ENCODE measurements at regions not wholly inside any gene's neighbourhood (a gene's known extent, or its start where the extent isn't known, plus 50 kb on each side); places are given as distances from the start of the nearest gene placed in this dataset.
"Not testable (repeated sequence)": the region's sequence is repeated elsewhere in the genome, so short reads cannot be mapped to it uniquely, and the experiment has no call there.

DNA sequence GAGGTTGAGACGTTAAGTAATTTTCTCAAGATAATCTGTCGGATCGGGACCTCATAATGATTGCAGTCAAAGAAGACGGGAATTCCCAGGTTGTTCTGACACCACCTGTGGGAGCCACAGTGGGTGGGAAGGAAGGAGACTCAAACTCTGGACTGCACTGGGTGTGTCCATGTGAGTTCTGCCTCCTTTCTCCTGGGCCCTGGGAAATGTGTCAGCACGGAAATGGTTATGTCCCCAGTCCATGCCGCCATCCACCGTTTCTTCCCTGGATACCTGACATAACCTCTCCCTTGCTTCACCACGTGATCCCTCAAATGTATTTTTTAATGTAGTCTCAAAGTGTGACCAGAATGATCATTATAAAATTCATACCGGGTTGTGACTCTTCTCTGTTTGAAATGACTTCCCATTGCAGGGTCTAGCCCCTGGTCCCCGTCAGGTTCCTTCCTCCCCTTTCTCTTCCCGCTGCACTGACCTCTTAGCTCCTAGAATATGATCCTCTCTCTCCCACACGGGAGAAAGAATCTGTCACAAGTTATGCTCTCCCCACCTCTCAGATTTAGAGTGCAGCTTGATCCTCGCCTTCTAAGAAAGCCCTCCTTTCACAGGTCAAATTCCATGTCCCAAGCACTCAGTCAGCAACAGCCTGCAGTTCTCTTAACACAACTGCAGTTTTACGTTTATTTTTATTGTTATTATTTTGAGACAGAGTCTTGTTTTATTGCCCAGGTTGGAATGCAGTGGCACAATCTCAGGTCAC is 820.0 kb upstream of the EEF2KMT start:
- TF ChIP-seq CTCF (IDR thresholded peaks at IDR 0.05) (no peak), POLR2AphosphoS5 (IDR thresholded peaks at IDR 0.05; ENCODE audit: insufficient read depth in 1 of 2, low read depth in 1 of 2) (no peak), POLR2A (IDR thresholded peaks at IDR 0.05) (no peak)
- H3K4me3 ChIP-seq: no peak overlapping the region
- intact Hi-C loops (cut with DNase I): loop anchor here (5.0 kb wide), 1 partner anchor 1070 kb away; no protein-coding TSS in a partner anchor
- H3K27ac ChIP-seq: no peak overlapping the region
- H3K4me1 ChIP-seq: no peaks in the 10 kb centered on the region
- no peaks in the 10 kb centered on the region for H3K36me3 ChIP-seq
- no peaks in the 10 kb centered on the region for H3K9me3 ChIP-seq
- DNase-seq (ENCODE audit: extremely low spot score in 2 of 2): no peak
- no peaks in the 10 kb centered on the region for H3K27me3 ChIP-seq

DNA sequence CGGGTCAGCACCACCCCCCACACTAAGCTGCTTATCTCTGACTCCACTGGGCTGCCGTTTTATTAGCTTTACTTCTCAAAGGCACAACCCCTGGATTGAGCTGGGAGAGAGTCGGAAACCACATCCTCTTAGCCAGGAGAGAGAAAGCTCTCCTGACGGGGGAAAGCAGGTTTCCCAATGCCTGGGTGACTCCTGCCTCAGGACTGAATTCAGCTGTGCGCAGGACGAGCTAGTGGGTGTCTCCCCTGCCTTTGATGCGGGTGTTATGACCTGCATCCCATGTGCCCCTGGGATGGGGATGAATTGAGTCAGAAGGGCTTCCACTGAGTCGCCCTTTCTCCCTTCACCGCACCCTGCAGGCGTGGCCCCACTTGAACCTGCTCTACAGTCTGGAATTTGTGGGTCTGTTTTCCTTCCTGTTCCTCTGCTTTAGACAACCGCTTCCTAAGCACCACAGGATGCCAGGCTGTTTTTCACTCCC is 819.2 kb upstream of the EEF2KMT start:
- no peaks in the 10 kb centered on the region for H3K36me3 ChIP-seq
- H3K4me3 ChIP-seq: no peak overlapping the region
- intact Hi-C loops (cut with DNase I): loop anchor here (5.0 kb wide), 1 partner anchor 1071 kb away; no protein-coding TSS in a partner anchor
- H3K27me3 ChIP-seq: no peaks in the 10 kb centered on the region
- no peak overlapping the region for H3K27ac ChIP-seq
- no peaks in the 10 kb centered on the region for H3K4me1 ChIP-seq
- no peaks in the 10 kb centered on the region for H3K9me3 ChIP-seq
- no peak for TF ChIP-seq POLR2A (IDR thresholded peaks at IDR 0.05)
- no peak for DNase-seq (ENCODE audit: extremely low spot score in 2 of 2)

DNA sequence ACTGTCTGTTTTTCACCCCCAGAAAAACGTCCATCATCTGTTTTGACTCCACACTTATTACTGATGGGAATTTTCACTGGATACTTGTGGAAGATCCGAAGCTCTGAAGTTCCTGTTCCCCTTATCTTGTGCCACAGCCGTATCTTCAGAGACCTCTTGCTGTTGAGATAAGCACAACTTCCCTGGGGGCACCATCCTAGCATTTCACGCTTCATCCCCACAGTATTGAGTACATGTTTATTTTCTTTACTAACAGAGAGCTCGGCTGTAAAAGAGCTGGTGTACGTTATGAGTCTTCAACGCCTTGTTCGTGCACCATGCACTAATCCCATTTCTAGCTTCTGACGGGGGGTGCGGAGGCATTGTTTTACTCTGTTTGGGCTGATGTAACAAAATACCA is 813.6 kb upstream of the EEF2KMT start:
- TF ChIP-seq POLR2AphosphoS5 (IDR thresholded peaks at IDR 0.05; ENCODE audit: insufficient read depth in 1 of 2, low read depth in 1 of 2) (no peak), CTCF (IDR thresholded peaks at IDR 0.05) (no peak), POLR2A (IDR thresholded peaks at IDR 0.05) (no peak)
- H3K9me3 ChIP-seq: no peaks in the 10 kb centered on the region
- intact Hi-C loops (cut with DNase I): no loop called here
- no peaks in the 10 kb centered on the region for H3K27me3 ChIP-seq
- no peak overlapping the region for H3K27ac ChIP-seq
- H3K4me3 ChIP-seq: no peak overlapping the region
- H3K36me3 ChIP-seq: no peaks in the 10 kb centered on the region
- DNase-seq (ENCODE audit: extremely low spot score in 2 of 2): no peak
- H3K4me1 ChIP-seq: no peaks in the 10 kb centered on the region

DNA sequence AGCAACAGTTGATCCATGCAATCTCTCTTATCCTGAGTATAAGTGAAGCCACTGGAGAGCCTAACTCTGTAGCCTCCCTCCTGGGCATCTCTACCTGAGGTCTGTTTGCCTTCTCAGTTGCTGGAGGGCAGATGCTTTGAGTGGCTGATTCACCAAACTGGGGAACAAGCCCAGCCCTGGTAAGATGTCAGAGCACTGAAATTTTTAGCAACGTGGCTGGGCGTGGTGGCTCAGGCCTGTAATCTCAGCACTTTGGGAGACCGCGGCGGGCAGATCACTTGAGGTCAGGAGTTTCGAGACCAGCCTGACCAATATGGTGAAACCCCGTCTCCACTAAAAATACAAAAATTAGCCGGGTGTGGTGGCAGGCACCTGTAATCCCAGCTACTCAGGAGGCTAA is 812.0 kb upstream of the EEF2KMT start:
- H3K4me1 ChIP-seq; H3K27me3 ChIP-seq; H3K27ac ChIP-seq; H3K9me3 ChIP-seq; H3K36me3 ChIP-seq; DNase-seq (ENCODE audit: extremely low spot score in 2 of 2); intact Hi-C loops (cut with DNase I); H3K4me3 ChIP-seq: not testable (repeated sequence)

- H3K4me3 ChIP-seq: no peak overlapping the region
- TF ChIP-seq POLR2A (IDR thresholded peaks at IDR 0.05) (no peak), CTCF (IDR thresholded peaks at IDR 0.05) (no peak), POLR2AphosphoS5 (IDR thresholded peaks at IDR 0.05; ENCODE audit: insufficient read depth in 1 of 2, low read depth in 1 of 2) (no peak)
- no peak overlapping the region for H3K27ac ChIP-seq
- H3K27me3 ChIP-seq: no peaks in the 10 kb centered on the region
- no peaks in the 10 kb centered on the region for H3K36me3 ChIP-seq
- no peak for DNase-seq (ENCODE audit: extremely low spot score in 2 of 2)
- intact Hi-C loops (cut with DNase I): no loop called here
- H3K4me1 ChIP-seq: no peaks in the 10 kb centered on the region
- H3K9me3 ChIP-seq: no peaks in the 10 kb centered on the region
Measured at GRCh38 chr16:5907544-5907943, 809.9 kb upstream of the EEF2KMT start.

DNA sequence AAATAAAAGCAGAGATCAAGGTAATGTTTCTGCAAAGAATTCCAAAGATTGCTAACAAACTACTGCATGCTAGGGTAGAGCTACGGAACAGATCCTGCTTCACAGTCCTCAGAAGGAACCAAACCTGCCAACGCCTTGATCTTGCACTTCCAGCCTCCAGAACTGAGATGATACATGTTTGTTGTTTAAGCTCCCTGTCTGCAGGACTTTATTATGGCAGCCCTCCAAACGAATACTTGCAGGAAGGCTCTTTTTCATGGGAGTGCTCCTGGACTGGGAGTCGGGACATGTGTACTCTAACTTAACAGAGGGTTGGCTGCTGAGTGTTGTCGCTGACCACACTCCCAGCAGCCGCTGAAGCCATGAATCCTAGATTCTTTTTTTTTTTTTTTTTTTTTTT is 808.8 kb upstream of the EEF2KMT start:
- no peak overlapping the region for H3K27ac ChIP-seq
- H3K4me1 ChIP-seq: no peaks in the 10 kb centered on the region
- no peak overlapping the region for H3K4me3 ChIP-seq
- DNase-seq (ENCODE audit: extremely low spot score in 2 of 2): no peak
- no peaks in the 10 kb centered on the region for H3K9me3 ChIP-seq
- TF ChIP-seq CTCF (IDR thresholded peaks at IDR 0.05) (no peak), POLR2AphosphoS5 (IDR thresholded peaks at IDR 0.05; ENCODE audit: insufficient read depth in 1 of 2, low read depth in 1 of 2) (no peak), POLR2A (IDR thresholded peaks at IDR 0.05) (no peak)
- H3K27me3 ChIP-seq: no peaks in the 10 kb centered on the region
- H3K36me3 ChIP-seq: no peaks in the 10 kb centered on the region
- intact Hi-C loops (cut with DNase I): no loop called here

Data from vagina (tissue), 2 donors.